Thyroid gland (tissue), 4 donors: ENCODE measurements at regions not wholly inside any gene's neighbourhood (a gene's known extent, or its start where the extent isn't known, plus 50 kb on each side); places are given as distances from the start of the nearest gene placed in this dataset.

ENCODE experiments used
- DNase-seq, 2 donors: peaks; one replicate each; pipeline ENCODE4 v3.0.0-alpha.2; 2019
- H3K27ac ChIP-seq, 3 donors: fragments of 200-600 bp; sonication (generic); 1 replicate in 2 of 3; 2 replicates in 1 of 3; pipeline ENCODE4 v1.5.1; 2016 to 2019; ENCODE audit warnings: mild to moderate bottlenecking in 1 of 3, moderate library complexity in 1 of 3
- H3K27me3 ChIP-seq: fragments of 200-600 bp; sonication (generic); one replicate; pipeline ENCODE4 v1.5.1; 2019
- H3K36me3 ChIP-seq, 2 donors: fragments of 200-600 bp; sonication (generic); one replicate each; pipeline ENCODE4 v1.5.1; 2016 to 2019
- H3K4me1 ChIP-seq, 2 donors: fragments of 200-600 bp; sonication (generic); one replicate each; pipeline ENCODE4 v1.5.1; 2017 to 2019
- H3K4me3 ChIP-seq, 3 donors: fragments of 200-600 bp; sonication (generic); replicated peaks in 1 of 3; 1 replicate in 2 of 3; 2 replicates in 1 of 3; pipeline ENCODE4 v1.5.1; 2016; ENCODE audit warnings: mild to moderate bottlenecking in 1 of 3
- H3K9me3 ChIP-seq: fragments of 200-600 bp; sonication (generic); one replicate; pipeline ENCODE4 v1.5.1; 2017
- POLR2A ChIP-seq, 2 donors: fragments of 450-650 bp; IDR thresholded peaks; one replicate each; pipeline ENCODE4 v1.6.1; 2017; ENCODE audit warnings: antibody characterized with exemption in 2 of 2, mild to moderate bottlenecking in 2 of 2, moderate library complexity in 1 of 2
- WGBS, 2 donors: methylation state at CpG; one replicate each; pipeline ENCODE4 v1.1.5; 2017; 5-methylcytosine and 5-hydroxymethylcytosine counted together
- intact Hi-C: fragments of 100-400 bp; cut with DNase I; formaldehyde crosslinking; loops from one replicate; pipeline ENCODE4 v1.15.1; 2023
- TF ChIP-seq, protein P1 (sequence below), 6 experiments: fragments of 200-600 bp in 3 of 6; fragments of 450-650 bp in 3 of 6; sonication (generic) in 3 of 6; IDR thresholded peaks; one replicate each; pipeline ENCODE4 v1.5.1; 2016 to 2019; ENCODE audit warnings: antibody characterized with exemption in 6 of 6, mild to moderate bottlenecking in 2 of 6, inconsistent platforms in 1 of 6, moderate library complexity in 1 of 6

DNA sequence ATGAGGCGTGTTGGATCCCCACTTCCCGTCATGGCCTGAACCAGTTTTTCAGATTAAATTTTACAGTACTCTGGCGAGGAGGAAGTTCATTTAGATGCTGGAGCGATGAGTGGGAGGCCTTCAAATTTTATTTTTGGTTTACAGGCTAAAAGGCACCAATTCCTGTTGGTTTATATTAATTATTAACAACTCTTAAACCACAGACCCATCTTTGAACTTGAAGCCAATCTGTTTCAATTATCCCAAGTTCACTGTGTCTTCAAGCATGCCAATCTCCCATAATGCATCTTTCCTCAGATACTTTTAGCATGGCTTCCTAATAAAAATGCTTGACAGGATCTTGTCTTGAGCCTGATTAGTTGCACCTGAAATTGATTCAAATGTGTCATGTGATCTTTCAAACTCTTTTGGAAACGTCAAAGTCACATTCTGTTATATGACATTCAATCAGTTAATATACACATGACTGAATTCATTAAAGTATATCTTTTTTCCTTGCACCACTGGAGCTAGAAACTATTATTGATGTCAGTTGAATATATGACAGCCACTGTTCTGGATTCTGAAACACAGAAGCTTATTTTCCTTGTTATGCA lies 641.7 kb upstream of the TMEM132C start:
- Histone ChIP-seq H3K4me1 (no peaks in the 10 kb centered on the region), H3K9me3 (no peaks in the 10 kb centered on the region), H3K27ac (no peak overlapping the region), H3K27me3 (no peaks in the 10 kb centered on the region), H3K36me3 (no peaks in the 10 kb centered on the region), H3K4me3 (no peak overlapping the region)
- DNase-seq = no peak
- TF ChIP-seq POLR2A (IDR thresholded peaks at IDR 0.05) = no peak
- TF ChIP-seq, protein P1, sequence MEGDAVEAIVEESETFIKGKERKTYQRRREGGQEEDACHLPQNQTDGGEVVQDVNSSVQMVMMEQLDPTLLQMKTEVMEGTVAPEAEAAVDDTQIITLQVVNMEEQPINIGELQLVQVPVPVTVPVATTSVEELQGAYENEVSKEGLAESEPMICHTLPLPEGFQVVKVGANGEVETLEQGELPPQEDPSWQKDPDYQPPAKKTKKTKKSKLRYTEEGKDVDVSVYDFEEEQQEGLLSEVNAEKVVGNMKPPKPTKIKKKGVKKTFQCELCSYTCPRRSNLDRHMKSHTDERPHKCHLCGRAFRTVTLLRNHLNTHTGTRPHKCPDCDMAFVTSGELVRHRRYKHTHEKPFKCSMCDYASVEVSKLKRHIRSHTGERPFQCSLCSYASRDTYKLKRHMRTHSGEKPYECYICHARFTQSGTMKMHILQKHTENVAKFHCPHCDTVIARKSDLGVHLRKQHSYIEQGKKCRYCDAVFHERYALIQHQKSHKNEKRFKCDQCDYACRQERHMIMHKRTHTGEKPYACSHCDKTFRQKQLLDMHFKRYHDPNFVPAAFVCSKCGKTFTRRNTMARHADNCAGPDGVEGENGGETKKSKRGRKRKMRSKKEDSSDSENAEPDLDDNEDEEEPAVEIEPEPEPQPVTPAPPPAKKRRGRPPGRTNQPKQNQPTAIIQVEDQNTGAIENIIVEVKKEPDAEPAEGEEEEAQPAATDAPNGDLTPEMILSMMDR (IDR thresholded peaks at IDR 0.05) = no peak
- 81 to 89% methylated on average over 5 of the region's 5 CpGs for WGBS, 2 donors
- intact Hi-C loops = no loop called here

DNA sequence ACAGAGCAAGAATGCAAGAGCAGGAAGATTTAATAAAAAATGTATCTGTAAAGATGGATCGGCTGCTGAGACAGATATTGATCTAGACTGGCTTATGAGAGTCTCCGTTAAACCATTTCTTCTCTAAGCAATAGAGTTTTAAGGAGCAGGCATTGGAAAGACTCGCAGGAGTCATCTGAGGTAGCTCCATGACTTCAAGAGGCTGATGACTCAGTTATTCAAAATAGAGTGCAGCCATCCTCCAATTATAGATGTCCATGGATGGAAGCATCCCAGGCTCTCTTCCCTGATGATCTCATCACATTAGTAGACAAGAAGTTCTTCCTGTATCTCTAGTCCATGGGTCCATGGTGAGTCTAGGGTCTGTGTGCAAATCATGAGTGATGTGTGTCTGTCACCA lies 638.3 kb upstream of the TMEM132C start:
- DNase-seq = no peak
- 80 to 81% methylated on average over 3 of the region's 3 CpGs for WGBS, 2 donors

DNA sequence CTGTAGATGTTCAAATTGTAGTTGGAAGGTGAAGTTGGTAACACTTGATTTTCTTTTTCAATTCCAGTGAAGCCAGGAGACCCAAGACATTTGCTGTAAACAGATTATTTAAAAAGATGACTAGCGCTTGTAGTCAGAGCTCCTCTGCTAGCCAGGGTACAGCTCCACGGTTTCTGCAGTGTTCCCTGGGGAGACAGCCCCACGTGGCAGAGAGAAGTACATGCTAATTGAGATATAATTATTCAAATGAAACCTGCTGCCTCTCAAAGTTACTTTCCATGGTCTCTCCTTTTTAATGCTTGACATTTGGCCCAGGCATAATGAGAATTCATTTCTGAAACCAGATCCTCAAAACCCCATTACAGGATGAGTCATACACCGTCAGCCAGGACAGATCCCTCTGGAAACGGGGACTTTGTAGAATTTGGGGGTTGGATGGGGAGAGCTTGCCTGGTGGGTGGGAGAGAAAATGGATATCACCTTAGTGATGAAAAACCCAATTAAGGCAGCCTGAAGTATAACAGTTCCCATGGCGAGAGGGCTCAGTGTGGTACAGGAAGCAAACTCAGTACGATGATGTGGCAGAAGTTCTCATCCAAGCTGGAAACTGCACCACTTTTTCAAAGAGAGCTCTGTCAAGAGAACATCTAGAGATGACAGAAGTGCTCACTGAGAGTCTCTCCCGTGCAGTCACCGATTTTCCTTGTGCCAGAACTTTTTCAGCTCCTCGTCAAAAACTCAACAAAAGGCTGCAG lies 637.7 kb upstream of the TMEM132C start:
- Histone ChIP-seq H3K36me3 (no peaks in the 10 kb centered on the region), H3K27me3 (no peaks in the 10 kb centered on the region), H3K9me3 (no peaks in the 10 kb centered on the region), H3K4me1 (no peaks in the 10 kb centered on the region), H3K27ac (no peak overlapping the region), H3K4me3 (no peak overlapping the region)
- intact Hi-C loops = no loop called here
- WGBS, 2 donors = 54 to 66% methylated on average over 10 of the region's 10 CpGs
- no peak for TF ChIP-seq POLR2A (IDR thresholded peaks at IDR 0.05)
- TF ChIP-seq, protein P1 (IDR thresholded peaks at IDR 0.05) = no peak
- no peak for DNase-seq

More for the DNA sequence above, 638.3 kb upstream of the TMEM132C start:
- Histone ChIP-seq H3K9me3 (no peaks in the 10 kb centered on the region), H3K27me3 (no peaks in the 10 kb centered on the region), H3K36me3 (no peaks in the 10 kb centered on the region), H3K4me3 (no peak overlapping the region), H3K4me1 (no peaks in the 10 kb centered on the region), H3K27ac (no peak overlapping the region)
- intact Hi-C loops = no loop called here
- TF ChIP-seq, protein P1 (IDR thresholded peaks at IDR 0.05) = no peak
- TF ChIP-seq POLR2A (IDR thresholded peaks at IDR 0.05) = no peak

DNA sequence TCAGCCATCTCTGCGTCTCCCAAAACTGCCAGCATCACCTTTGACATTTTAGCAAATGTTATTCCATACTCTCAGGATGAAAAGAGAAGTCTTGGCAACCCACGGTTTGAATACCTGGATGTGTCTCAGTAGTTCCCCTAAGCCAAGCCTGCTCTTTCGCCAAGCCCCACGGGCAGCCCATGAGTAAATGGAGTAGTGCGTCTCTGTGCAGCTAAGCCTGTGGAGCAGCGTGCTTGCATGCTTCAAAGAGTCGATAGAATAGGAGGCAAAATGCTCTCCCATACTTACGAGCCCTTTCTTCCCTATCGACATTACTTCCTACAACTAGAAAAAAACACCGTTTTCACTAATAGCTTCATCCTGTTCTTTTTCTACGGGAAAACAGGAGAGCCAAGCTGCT lies 634.5 kb upstream of the TMEM132C start:
- WGBS, 2 donors = 79 to 82% methylated on average over 11 of the region's 11 CpGs
- TF ChIP-seq, protein P1 (IDR thresholded peaks at IDR 0.05) = no peak
- no peak for TF ChIP-seq POLR2A (IDR thresholded peaks at IDR 0.05)
- H3K4me3 ChIP-seq = no peak overlapping the region
- H3K27ac ChIP-seq = no peak overlapping the region
- H3K27me3 ChIP-seq = no peaks in the 10 kb centered on the region
- intact Hi-C loops = no loop called here
- no peaks in the 10 kb centered on the region for H3K4me1 ChIP-seq
- DNase-seq = no peak
- H3K9me3 ChIP-seq = no peaks in the 10 kb centered on the region
- no peaks in the 10 kb centered on the region for H3K36me3 ChIP-seq

DNA sequence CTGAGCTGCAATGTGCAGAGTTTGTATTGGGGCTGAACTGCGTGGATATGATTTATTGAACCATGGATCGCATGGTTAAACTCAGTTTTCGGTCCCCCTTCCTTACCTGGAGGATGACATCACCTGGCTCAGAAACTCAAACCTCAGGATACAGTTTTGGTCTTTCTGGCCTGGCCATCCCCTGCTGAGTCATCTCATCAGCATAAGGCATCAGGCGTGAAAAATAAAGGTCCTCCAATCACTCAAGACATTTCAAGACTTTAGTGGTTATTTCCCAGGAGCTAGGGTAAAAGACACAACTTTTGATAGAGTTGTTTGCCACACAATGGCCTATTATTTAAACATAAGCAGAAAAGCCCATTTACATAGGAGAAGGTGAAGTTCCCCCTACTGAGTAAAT lies 631.1 kb upstream of the TMEM132C start:
- H3K4me3 ChIP-seq = no peak overlapping the region
- DNase-seq = no peak
- no peak for TF ChIP-seq POLR2A (IDR thresholded peaks at IDR 0.05)
- TF ChIP-seq, protein P1 (IDR thresholded peaks at IDR 0.05) = no peak
- H3K27ac ChIP-seq = no peak overlapping the region
- H3K4me1 ChIP-seq = no peaks in the 10 kb centered on the region
- 83 to 87% methylated on average over 4 of the region's 4 CpGs for WGBS, 2 donors
- no peaks in the 10 kb centered on the region for H3K27me3 ChIP-seq
- H3K36me3 ChIP-seq = no peaks in the 10 kb centered on the region
- intact Hi-C loops = no loop called here
- no peaks in the 10 kb centered on the region for H3K9me3 ChIP-seq
